ENCODE measurements at regions not wholly inside any gene's neighbourhood (a gene's known extent, or its start where the extent isn't known, plus 50 kb on each side); places are given as distances from the start of the nearest gene placed in this dataset.

DNA sequence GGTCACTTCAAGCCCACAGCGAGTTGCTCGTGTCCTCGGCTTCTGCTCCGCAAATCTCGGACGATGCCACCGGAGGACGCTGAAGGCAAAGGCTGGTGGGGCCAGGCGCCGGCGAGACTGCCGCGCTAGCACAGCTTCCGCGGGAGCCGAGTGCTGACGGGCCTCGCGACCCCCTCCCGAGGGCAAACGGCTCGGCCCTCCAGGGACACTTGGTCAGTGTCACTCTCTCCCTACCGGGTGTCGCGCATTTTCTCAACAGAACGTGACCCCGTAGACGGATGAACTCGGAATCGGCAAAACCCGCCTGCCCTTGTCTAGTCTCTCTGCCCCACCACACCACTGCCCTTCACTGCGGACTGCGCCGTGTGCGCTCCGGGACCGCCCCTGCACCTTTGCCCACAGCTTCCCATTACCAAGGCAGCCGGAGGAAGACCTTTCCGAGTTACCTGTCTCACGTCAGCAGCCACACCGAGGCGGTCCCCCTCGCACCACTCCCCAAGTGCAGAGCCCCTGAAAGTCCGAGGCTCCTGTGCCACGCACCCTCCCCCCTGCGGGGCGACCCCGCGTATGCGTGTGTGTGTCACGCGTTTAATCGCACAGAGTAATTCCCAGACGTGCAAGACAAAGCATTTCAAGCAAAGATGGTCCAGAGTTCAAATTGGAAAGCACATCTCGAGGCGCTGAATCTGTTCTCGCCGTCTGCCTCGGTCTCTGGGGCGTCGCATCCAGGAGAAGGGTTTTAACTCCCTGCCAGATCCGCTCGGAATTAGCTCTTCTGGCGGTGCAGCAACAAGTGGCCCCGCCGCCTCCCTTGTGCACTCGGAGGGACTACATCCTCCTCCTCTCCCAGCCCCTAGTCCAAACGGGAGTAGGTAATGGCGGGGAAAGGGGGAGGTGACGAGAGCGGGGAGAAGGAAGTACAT, 245.0 kb upstream of the TOPAZ1 start:
- intact Hi-C loops (cut with micrococcal nuclease; ENCODE audit: unreplicated experiment) = loop anchor here (2.0 to 5.0 kb wide), 3 partner anchors 111 to 202 kb away; no protein-coding TSS in a partner anchor
- no peaks in the 10 kb centered on the region for H3K9me3 Mint-ChIP-seq (ENCODE audit: low read depth, unreplicated experiment)
- H3K27ac Mint-ChIP-seq (ENCODE audit: unreplicated experiment) = peak overlapping the region; percentile 23
- peaks cover 28% of the 10 kb centered on the region for H3K36me3 Mint-ChIP-seq (ENCODE audit: insufficient read depth, unreplicated experiment)
- peak; percentile 74 for DNase-seq
- H3K27me3 Mint-ChIP-seq (ENCODE audit: unreplicated experiment) = peaks cover 57% of the 10 kb centered on the region
- peak overlapping the region; percentile 73 for H3K4me3 Mint-ChIP-seq (ENCODE audit: low read depth, unreplicated experiment)
- H3K4me1 Mint-ChIP-seq (ENCODE audit: low read depth, unreplicated experiment) = peaks cover 19% of the 10 kb centered on the region
- TF ChIP-seq, protein P1, sequence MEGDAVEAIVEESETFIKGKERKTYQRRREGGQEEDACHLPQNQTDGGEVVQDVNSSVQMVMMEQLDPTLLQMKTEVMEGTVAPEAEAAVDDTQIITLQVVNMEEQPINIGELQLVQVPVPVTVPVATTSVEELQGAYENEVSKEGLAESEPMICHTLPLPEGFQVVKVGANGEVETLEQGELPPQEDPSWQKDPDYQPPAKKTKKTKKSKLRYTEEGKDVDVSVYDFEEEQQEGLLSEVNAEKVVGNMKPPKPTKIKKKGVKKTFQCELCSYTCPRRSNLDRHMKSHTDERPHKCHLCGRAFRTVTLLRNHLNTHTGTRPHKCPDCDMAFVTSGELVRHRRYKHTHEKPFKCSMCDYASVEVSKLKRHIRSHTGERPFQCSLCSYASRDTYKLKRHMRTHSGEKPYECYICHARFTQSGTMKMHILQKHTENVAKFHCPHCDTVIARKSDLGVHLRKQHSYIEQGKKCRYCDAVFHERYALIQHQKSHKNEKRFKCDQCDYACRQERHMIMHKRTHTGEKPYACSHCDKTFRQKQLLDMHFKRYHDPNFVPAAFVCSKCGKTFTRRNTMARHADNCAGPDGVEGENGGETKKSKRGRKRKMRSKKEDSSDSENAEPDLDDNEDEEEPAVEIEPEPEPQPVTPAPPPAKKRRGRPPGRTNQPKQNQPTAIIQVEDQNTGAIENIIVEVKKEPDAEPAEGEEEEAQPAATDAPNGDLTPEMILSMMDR (IDR thresholded peaks at IDR 0.05; ENCODE audit: unreplicated experiment) = no peak
- CTCF ChIA-PET = interaction anchor here (0.6 to 1.2 kb wide), 2 partner anchors 78 to 257 kb away, joined by 3 read pairs; no protein-coding TSS in a partner anchor
- BruUV-seq (replicated peaks) = no TSS peak

DNA sequence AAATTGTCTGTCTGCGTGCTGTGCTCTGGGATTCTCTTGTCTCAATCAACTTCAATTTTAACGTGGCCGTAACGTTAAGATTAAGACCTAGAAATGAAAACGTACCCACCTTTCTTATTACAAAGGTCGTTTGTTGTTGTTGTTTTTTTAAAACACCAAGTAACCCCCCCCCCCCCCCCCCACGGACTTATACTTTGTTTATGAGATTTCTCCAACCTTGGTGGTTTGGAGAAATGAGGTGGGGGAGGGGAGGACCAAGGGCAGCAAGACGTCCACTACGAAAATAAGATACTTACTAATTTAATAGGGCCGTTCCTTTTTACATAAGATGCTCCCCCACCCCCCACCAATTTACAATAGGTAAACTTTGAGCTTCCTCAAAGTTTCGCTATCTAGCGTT, 244.4 kb upstream of the TOPAZ1 start:
- Mint-ChIP-seq H3K27ac (ENCODE audit: unreplicated experiment) (no peak overlapping the region), H3K4me1 (ENCODE audit: low read depth, unreplicated experiment) (peaks cover 19% of the 10 kb centered on the region), H3K9me3 (ENCODE audit: low read depth, unreplicated experiment) (no peaks in the 10 kb centered on the region), H3K27me3 (ENCODE audit: unreplicated experiment) (peaks cover 56% of the 10 kb centered on the region), H3K36me3 (ENCODE audit: insufficient read depth, unreplicated experiment) (peaks cover 28% of the 10 kb centered on the region), H3K4me3 (ENCODE audit: low read depth, unreplicated experiment) (peak overlapping the region; percentile 73)
- CTCF ChIA-PET = interaction anchor here (0.6 kb wide), 1 partner anchor 163 kb away, joined by 3 read pairs; no protein-coding TSS in a partner anchor
- DNase-seq = no peak
- BruUV-seq (replicated peaks) = no TSS peak
- intact Hi-C loops (cut with micrococcal nuclease; ENCODE audit: unreplicated experiment) = loop anchor here (2.0 to 5.0 kb wide), 3 partner anchors 110 to 201 kb away; no protein-coding TSS in a partner anchor
- TF ChIP-seq, protein P1 (IDR thresholded peaks at IDR 0.05; ENCODE audit: unreplicated experiment) = no peak

DNA sequence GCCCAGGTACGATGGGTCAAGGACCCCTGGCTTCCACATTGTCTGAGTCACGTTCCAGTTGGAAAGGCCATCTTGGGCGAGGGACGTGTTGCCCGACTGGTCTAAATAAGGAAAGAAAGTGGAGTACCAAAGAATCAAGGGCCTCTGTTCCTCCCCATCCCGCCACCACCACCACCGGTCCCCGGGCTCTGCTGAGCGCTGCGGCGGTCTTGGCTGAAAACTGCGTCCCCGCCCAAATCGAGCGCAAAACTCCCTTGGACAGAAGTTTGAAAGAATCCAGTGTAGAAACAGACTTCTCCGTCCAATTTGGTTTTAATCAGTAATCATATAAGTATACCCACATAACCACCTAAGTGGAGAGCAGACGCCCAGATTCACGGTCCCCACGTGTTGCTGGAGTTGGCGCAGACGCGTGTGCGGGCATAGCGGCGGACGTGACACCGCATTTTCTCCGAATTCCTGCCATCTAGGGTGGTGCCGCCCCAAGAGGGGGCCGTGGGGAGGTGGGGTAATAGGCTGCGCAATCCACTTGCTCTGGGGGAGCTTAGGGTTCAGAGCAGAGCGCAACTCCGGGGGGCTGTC, 243.8 kb upstream of the TOPAZ1 start:
- Mint-ChIP-seq H3K27me3 (ENCODE audit: unreplicated experiment) (peaks cover 55% of the 10 kb centered on the region), H3K27ac (ENCODE audit: unreplicated experiment) (no peak overlapping the region), H3K36me3 (ENCODE audit: insufficient read depth, unreplicated experiment) (peaks cover 28% of the 10 kb centered on the region), H3K4me1 (ENCODE audit: low read depth, unreplicated experiment) (peaks cover 19% of the 10 kb centered on the region), H3K4me3 (ENCODE audit: low read depth, unreplicated experiment) (peak overlapping the region; percentile 73), H3K9me3 (ENCODE audit: low read depth, unreplicated experiment) (no peaks in the 10 kb centered on the region)
- no peak for DNase-seq
- CTCF ChIA-PET = interaction anchor here (0.6 kb wide), 1 partner anchor 163 kb away, joined by 3 read pairs; no protein-coding TSS in a partner anchor
- intact Hi-C loops (cut with micrococcal nuclease; ENCODE audit: unreplicated experiment) = loop anchor here (2.0 to 5.0 kb wide), 3 partner anchors 109 to 201 kb away; no protein-coding TSS in a partner anchor
- TF ChIP-seq, protein P1 (IDR thresholded peaks at IDR 0.05; ENCODE audit: unreplicated experiment) = no peak
- no TSS peak for BruUV-seq (replicated peaks)

DNA sequence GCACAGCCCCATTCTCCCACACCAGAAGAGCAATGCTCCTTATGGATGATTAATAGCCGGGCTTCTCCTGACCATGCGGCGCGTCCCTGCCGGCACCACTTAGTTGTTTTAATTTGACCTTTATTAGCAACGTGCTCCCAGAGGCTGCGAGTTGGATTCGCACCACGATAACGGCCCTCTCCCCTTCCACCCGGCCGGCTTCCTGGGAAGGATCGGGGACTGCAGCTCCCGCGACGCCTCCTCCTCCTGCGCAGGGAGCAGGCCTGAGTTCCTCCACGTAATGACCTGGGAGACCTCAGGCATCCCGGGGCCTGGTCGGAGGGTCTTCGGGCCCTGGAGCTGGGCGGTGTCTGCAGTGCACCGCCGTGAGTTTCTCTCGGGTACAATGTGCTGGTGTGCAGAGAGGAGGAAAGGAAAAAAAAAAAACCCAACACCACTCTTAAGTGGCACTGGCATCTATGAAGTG, 243.3 kb upstream of the TOPAZ1 start:
- no peak for DNase-seq
- peak overlapping the region; percentile 73 for H3K4me3 Mint-ChIP-seq (ENCODE audit: low read depth, unreplicated experiment)
- no TSS peak for BruUV-seq (replicated peaks)
- H3K27me3 Mint-ChIP-seq (ENCODE audit: unreplicated experiment) = peaks cover 49% of the 10 kb centered on the region
- intact Hi-C loops (cut with micrococcal nuclease; ENCODE audit: unreplicated experiment) = loop anchor here (5.0 kb wide), 2 partner anchors 109 to 121 kb away; no protein-coding TSS in a partner anchor
- H3K4me1 Mint-ChIP-seq (ENCODE audit: low read depth, unreplicated experiment) = peaks cover 19% of the 10 kb centered on the region
- H3K9me3 Mint-ChIP-seq (ENCODE audit: low read depth, unreplicated experiment) = no peaks in the 10 kb centered on the region
- CTCF ChIA-PET = no interaction called here
- H3K36me3 Mint-ChIP-seq (ENCODE audit: insufficient read depth, unreplicated experiment) = peaks cover 28% of the 10 kb centered on the region
- TF ChIP-seq, protein P1 (IDR thresholded peaks at IDR 0.05; ENCODE audit: unreplicated experiment) = no peak
- no peak overlapping the region for H3K27ac Mint-ChIP-seq (ENCODE audit: unreplicated experiment)
